GM19023 (cell line): ENCODE measurements at regions not wholly inside any gene's neighbourhood (a gene's known extent, or its start where the extent isn't known, plus 50 kb on each side); places are given as distances from the start of the nearest gene placed in this dataset.

ENCODE experiments used
- ATAC-seq: cut with Tn5 transposase; IDR thresholded peaks from one replicate; pipeline ENCODE4 v1.9.1; 2021; ENCODE audit warnings: mild to moderate bottlenecking, moderate library complexity; ENCODE audit not compliant: unreplicated experiment

- no peak for ATAC-seq
Observed at GRCh38 chr14:26925876-26926584, 328.2 kb upstream of the NOVA1 start.

- ATAC-seq: no peak
Observed at GRCh38 chr14:26926585-26926984, 328.8 kb upstream of the NOVA1 start.

GRCh38 chr14:26928019-26928418, 330.2 kb upstream of the NOVA1 start:
- no peak for ATAC-seq

- no peak for ATAC-seq
Observed at GRCh38 chr14:26929361-26929760, 331.5 kb upstream of the NOVA1 start.

GRCh38 chr14:26930576-26930975, 332.7 kb upstream of the NOVA1 start:
- ATAC-seq: no peak

- no peak for ATAC-seq
Observed at GRCh38 chr14:26932606-26933005, 334.8 kb upstream of the NOVA1 start.

GRCh38 chr14:26933431-26933830, 335.6 kb upstream of the NOVA1 start:
- no peak for ATAC-seq

- ATAC-seq: no peak
Observed at GRCh38 chr14:26934151-26934550, 336.3 kb upstream of the NOVA1 start.

- no peak for ATAC-seq
Observed at GRCh38 chr14:26935733-26936132, 337.9 kb upstream of the NOVA1 start.

- ATAC-seq: no peak
Observed at GRCh38 chr14:26938054-26938453, 340.2 kb upstream of the NOVA1 start.

- no peak for ATAC-seq
Observed at GRCh38 chr14:26939755-26940154, 341.9 kb upstream of the NOVA1 start.

GRCh38 chr14:26941521-26941920, 343.7 kb upstream of the NOVA1 start:
- no peak for ATAC-seq

- ATAC-seq: no peak
Observed at GRCh38 chr14:26947265-26947664, 349.4 kb upstream of the NOVA1 start.

GRCh38 chr14:26959437-26959836, 361.6 kb upstream of the NOVA1 start:
- no peak for ATAC-seq

GRCh38 chr14:26959972-26960660, 362.3 kb upstream of the NOVA1 start:
- ATAC-seq: no peak

- ATAC-seq: no peak
Observed at GRCh38 chr14:26963711-26964110, 365.9 kb upstream of the NOVA1 start.

GRCh38 chr14:26965490-26965889, 367.7 kb upstream of the NOVA1 start:
- no peak for ATAC-seq

GRCh38 chr14:26966908-26967307, 369.1 kb upstream of the NOVA1 start:
- ATAC-seq: no peak

GRCh38 chr14:26974965-26975364, 377.1 kb upstream of the NOVA1 start:
- no peak for ATAC-seq

GRCh38 chr14:26982071-26982470, 384.2 kb upstream of the NOVA1 start:
- ATAC-seq: no peak

- no peak for ATAC-seq
Observed at GRCh38 chr14:26984311-26985177, 386.7 kb upstream of the NOVA1 start.
